GM19395 (cell line): ENCODE measurements at regions not wholly inside any gene's neighbourhood (a gene's known extent, or its start where the extent isn't known, plus 50 kb on each side); places are given as distances from the start of the nearest gene placed in this dataset.
"Not testable (repeated sequence)": the region's sequence is repeated elsewhere in the genome, so short reads cannot be mapped to it uniquely, and the experiment has no call there.

ENCODE experiments used
- ATAC-seq: cut with Tn5 transposase; IDR thresholded peaks from one replicate; pipeline ENCODE4 v1.9.1; 2021; ENCODE audit warnings: mild to moderate bottlenecking, moderate library complexity; ENCODE audit not compliant: unreplicated experiment

GRCh38 chr10:64881257-64881656 is 1360.1 kb downstream of the REEP3 start:
- no peak for ATAC-seq

DNA sequence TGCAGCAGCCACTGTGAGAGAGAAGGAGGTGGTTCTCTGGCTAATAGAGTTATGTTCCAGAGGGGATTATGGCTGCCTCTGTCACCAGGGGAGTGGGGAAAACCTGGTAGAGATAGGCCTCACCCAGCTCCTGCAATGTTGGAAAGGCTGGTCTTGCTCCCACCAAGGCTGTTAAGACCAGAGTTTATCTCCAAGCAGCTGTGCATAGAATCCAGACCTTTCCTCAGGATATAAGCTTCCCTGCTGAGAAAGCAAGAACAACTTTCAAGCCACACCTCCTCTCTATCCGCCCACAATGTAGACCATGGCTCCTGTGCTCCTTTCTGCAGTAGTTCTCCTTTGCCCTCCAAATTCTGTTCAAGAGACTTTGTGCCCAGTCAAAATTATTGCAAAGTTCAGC is 1375.4 kb downstream of the REEP3 start:
- ATAC-seq: no peak

GRCh38 chr10:64906311-64906710 is 1385.1 kb downstream of the REEP3 start:
- ATAC-seq: not testable (repeated sequence)

DNA sequence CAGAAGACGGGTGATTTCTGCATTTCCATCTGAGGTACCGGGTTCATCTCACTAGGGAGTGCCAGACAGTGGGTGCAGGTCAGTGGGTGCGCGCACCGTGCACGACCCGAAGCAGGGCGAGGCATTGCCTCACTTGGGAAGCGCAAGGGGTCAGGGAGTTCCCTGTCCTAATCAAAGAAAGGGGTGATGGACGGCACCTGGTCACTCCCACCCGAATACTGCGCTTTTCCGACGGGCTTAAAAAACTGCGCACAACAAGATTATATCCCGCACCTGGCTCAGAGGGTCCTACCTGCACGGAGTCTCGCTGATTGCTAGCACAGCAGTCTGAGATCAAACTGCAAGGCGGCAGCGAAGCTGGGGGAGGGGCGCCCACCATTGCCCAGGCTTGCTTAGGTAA is 1403.1 kb downstream of the REEP3 start:
- ATAC-seq: not testable (repeated sequence)

DNA sequence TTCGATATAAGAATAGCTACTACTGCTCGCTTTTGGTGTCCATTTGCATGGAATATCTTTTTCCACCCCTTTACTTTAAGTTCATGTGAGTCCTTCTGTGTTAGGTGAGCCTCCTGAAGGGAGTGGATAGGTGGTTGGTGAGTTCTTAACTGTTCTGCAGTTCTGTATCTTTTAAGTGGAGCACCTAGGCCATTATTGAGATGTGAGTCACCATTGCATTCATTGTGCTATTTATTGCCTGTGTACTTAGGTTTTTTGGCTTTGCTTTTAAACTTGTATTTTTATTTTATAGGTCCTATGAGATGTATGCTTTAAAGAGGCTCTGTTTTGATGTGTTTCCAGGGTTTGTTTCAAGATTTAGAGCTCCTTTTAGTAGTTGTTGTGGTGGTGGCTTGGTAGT is 1430.8 kb downstream of the REEP3 start:
- no peak for ATAC-seq

GRCh38 chr10:64956441-64956840 is 1435.2 kb downstream of the REEP3 start:
- no peak for ATAC-seq

- ATAC-seq: no peak
Measured at GRCh38 chr10:64959116-64959515, 1437.9 kb downstream of the REEP3 start.

GRCh38 chr10:64959883-64960282 is 1438.7 kb downstream of the REEP3 start:
- no peak for ATAC-seq

DNA sequence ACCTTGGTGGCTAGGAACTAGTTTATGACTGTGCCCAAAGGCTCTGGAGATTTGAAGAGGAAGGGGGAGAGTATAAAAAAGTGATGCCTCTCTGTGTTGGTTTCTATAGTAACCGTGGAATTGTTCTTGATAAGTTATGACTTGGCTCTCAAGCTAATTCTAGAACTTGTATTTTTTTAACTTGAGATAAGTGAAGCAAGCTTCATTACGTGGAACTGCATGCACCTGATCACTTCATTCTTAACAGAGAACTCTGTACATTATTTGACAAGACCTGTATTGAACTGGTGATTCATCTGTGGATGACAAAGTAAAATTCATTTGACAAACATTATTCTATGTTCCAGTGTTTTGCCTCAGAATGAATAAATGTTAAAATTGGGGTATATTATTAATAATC is 1452.2 kb downstream of the REEP3 start:
- ATAC-seq: no peak

DNA sequence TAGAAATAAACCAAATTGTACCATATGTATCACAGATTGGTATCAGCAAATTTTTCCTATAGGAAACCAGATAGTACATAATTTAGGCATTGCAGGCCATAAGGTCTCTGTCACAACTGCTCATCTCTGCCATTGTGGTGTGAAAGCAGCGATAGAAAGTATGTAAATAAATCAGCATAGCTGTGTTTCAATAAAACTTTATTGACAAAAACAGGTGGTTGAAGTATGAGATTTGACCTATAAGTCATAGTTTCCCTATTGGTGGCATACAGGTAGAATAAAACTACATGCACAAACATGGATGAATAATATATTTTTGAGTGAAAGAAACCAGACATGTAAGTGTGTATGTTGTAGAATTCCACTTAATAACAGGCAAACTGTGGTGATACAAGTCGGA is 1454.9 kb downstream of the REEP3 start:
- no peak for ATAC-seq

DNA sequence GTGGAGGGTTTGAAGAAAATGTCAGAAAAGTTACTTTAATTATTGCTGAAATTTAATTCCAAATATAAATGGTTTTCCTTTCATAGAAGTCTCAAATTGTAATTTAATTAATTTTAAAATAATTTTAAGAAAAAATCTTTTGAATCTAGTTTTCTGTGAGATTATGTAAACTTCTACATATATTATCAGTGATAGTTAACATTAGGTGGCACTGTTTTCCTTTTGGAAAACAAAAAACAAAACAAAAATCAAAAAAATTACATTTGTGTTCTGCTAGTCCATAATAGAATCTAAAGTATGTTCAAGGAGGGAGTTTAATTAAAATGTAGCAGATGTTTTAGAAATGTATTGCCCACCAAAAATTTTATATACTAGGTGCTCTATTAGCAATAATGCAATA is 1456.7 kb downstream of the REEP3 start:
- no peak for ATAC-seq

DNA sequence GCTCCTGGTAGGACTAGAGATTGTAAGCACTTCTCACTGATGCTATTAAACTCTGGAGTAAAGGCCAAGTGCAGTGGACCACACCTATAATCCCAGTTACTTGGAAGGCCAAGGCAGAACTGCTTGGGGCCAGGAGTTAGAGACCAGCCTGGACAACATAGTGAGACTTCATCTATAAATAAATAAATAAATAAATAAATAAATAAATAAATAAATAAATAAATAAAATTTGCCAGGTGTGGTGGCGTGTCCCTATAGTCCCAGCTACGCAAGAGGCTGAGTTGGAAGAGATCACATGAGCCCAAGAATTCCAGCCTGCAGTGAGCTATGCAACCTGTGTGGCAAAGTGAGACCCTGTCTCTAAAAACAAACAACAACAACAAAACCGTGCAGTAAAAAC is 1475.7 kb downstream of the REEP3 start:
- no peak for ATAC-seq

- no peak for ATAC-seq
Measured at GRCh38 chr10:65010845-65011244, 1489.6 kb downstream of the REEP3 start.

DNA sequence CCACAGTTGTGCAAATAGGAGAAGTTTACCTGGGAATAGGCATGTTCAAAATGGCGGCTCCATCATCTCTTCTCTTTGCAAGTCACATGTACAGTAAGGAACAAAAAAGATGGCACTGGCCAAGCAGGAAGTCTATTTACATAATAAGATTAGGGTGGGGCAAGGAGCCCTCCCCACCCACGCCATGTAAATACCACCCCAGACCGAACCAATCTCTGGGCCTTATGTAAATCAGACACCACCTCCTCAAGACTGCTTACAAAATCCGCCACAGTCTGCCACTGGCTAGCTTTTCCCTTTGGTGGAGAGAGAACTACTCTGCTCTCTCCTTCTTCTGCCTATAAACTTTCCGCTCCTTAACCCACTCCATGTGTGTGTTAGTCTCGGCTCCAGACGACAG is 1496.3 kb downstream of the REEP3 start:
- no peak for ATAC-seq

DNA sequence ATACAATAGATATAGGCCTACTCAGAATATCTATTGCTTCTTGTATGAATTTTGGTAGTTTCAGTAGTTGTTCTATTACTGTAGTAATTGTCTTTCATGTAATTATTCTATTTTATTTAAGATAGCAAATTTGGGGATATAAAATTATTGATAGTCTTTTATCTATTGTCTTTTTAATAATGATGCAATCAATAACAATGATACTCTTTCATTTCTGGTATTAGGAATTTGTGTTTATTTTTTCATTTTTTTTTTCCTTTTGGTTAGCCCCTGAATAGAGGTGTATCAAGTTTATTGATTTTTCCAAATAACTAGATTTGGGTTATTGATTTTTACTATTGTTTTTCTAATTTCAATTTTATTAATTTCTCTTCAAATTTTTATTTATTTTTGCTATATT is 1503.7 kb downstream of the REEP3 start:
- no peak for ATAC-seq

GRCh38 chr10:65030263-65030662 is 1509.1 kb downstream of the REEP3 start:
- ATAC-seq: no peak

DNA sequence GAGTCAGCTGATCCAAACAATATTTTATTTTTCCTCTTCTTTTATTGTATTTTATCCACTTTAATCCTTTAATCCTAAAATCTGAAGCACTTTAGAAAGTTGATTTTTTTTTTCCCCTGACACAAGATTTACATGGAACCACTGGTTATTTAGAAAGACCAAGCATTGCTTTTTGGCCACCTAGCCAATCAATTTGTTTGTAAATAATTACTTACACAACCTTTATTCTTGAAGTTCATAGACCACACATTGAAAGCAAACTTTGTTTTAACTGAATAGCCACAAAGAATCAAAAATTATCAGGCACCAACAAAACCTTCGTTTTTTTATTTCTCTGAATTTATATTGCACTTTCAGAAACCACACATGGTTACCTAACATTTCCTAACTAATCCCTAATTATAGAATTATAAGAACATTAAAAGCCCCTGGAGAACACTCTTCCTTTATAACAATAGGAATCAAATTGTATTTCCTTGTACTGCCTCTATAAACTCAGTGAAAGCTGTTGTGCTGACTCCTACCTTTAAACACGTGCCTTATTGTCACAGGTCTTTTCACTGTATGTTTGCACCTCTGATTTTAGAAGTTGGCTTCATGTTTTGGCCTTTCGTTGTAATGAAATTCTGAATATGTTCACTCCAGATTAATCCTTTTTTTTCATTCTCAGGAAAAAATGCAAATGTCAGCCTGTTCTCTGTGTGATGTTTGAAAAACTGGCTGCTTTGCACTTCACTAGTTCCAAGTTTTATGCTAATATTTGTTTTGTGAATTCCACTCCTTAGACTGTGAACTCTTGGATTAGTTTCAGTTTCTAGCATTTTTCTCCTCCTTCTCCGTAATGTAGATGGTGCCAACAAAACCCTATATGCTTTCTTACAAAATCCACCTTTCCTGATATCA is 1511.9 kb downstream of the REEP3 start:
- ATAC-seq: no peak

GRCh38 chr10:65033957-65034356 is 1512.8 kb downstream of the REEP3 start:
- ATAC-seq: no peak

- no peak for ATAC-seq
Measured at GRCh38 chr10:65040796-65041195, 1519.6 kb downstream of the REEP3 start.

- no peak for ATAC-seq
Measured at GRCh38 chr10:65041307-65041706, 1520.1 kb downstream of the REEP3 start.

GRCh38 chr10:65042496-65042895 is 1521.3 kb downstream of the REEP3 start:
- no peak for ATAC-seq

DNA sequence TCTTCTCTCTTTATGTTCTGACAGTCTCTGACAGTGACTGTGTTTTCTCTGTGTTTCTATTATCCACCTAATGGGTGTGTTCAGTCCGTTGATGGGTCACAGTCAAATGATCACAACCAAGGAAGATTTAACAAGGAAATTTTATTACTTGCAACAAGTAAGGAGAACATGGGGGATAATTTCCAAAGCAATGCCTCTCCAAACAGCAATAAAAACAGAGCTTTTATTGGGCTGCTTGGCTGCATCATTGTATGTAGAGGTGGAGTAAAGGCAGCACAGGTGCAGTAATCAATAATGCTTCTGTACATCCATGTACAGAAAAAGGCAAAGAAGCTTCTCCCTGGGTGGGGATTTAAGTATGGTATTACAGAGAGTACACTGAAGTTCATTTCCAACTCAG is 1525.6 kb downstream of the REEP3 start:
- ATAC-seq: no peak

GRCh38 chr10:65052111-65052510 is 1530.9 kb downstream of the REEP3 start:
- ATAC-seq: not testable (repeated sequence)
